ENCODE measurements at regions not wholly inside any gene's neighbourhood (a gene's known extent, or its start where the extent isn't known, plus 50 kb on each side); places are given as distances from the start of the nearest gene placed in this dataset.

DNA sequence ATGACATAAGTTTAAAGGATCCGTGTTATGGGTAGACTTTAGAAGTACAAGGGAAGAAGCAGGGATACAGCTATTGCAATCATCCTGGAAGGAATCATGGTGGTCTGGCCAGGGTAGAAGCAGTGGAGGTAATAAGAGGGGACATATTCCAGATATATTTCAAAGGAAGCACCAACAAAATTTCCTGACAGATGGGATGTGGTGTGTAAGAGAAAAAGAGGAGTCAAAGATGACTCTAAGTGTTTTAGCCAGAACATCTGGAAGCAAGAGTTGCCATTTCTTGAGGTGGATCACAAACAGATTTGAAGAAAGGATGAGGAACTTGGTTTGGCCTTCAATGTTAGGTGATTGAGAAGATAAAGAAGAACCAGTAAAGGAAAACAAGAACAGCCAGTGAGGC, 133.1 kb upstream of the CTAGE1 start:
- Histone ChIP-seq H3K9ac (ENCODE audit: low read length) (no peak overlapping the region), H3F3A (ENCODE audit: insufficient read depth, low read length) (no peaks in the 10 kb centered on the region), H3K4me3 (ENCODE audit: low read depth, low read length, poor library complexity, severe bottlenecking) (no peak overlapping the region), H2AFZ (ENCODE audit: low read length) (no peak overlapping the region), H3K27ac (ENCODE audit: low read depth, low read length, poor library complexity, severe bottlenecking) (no peak overlapping the region), H4K20me1 (ENCODE audit: insufficient read depth, low read length) (no peaks in the 10 kb centered on the region), H3K79me2 (ENCODE audit: insufficient read depth, low read length) (no peaks in the 10 kb centered on the region), H3K27me3 (ENCODE audit: insufficient read depth, low read length) (no peaks in the 10 kb centered on the region), H3K9me2 (ENCODE audit: low read depth, low read length) (no peaks in the 10 kb centered on the region), H3K36me3 (ENCODE audit: insufficient read depth, low read length) (no peaks in the 10 kb centered on the region), H3K9me3 (ENCODE audit: low read length) (no peaks in the 10 kb centered on the region), H3K4me2 (ENCODE audit: low read length) (no peak overlapping the region), H3K4me1 (ENCODE audit: insufficient read depth, low read length, severe bottlenecking) (no peaks in the 10 kb centered on the region)
- TF ChIP-seq, protein P1, sequence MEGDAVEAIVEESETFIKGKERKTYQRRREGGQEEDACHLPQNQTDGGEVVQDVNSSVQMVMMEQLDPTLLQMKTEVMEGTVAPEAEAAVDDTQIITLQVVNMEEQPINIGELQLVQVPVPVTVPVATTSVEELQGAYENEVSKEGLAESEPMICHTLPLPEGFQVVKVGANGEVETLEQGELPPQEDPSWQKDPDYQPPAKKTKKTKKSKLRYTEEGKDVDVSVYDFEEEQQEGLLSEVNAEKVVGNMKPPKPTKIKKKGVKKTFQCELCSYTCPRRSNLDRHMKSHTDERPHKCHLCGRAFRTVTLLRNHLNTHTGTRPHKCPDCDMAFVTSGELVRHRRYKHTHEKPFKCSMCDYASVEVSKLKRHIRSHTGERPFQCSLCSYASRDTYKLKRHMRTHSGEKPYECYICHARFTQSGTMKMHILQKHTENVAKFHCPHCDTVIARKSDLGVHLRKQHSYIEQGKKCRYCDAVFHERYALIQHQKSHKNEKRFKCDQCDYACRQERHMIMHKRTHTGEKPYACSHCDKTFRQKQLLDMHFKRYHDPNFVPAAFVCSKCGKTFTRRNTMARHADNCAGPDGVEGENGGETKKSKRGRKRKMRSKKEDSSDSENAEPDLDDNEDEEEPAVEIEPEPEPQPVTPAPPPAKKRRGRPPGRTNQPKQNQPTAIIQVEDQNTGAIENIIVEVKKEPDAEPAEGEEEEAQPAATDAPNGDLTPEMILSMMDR (IDR thresholded peaks at IDR 0.05; ENCODE audit: low read length) = no peak
- no peak for TF ChIP-seq EZH2 (IDR thresholded peaks at IDR 0.05; ENCODE audit: borderline replicate concordance, low read length)

DNA sequence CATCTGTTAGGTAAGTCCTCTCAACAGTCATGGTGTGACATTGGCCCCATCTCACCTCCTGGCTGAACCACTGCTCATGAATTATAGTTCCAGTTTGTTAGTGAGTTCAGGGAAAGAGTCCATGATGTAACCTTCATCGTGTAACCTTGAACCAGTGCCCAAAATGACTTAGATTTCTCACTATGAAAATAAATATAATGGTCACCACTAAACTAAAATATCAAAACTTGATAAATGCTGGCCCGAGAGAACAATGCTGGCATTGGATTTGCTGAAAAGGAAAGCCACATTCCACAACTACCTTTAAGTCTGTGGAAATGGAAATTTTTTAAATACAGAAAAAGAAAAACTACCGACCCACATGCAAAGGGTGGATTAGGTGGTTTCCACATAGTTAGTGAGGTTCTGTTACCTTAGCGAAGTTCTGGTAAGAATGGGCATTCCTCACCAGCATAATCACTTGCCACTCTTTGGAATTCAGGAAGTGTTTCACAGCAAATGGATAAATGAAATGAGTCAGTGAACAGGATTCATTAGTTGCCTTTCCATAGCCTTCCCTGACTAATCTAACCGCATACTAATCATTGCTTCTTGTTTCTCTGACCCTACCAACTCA, 133.9 kb upstream of the CTAGE1 start:
- Histone ChIP-seq H3K4me3 (ENCODE audit: low read depth, low read length, poor library complexity, severe bottlenecking) (no peak overlapping the region), H3K27ac (ENCODE audit: low read depth, low read length, poor library complexity, severe bottlenecking) (no peak overlapping the region), H4K20me1 (ENCODE audit: insufficient read depth, low read length) (no peaks in the 10 kb centered on the region), H3F3A (ENCODE audit: insufficient read depth, low read length) (no peaks in the 10 kb centered on the region), H3K4me1 (ENCODE audit: insufficient read depth, low read length, severe bottlenecking) (no peaks in the 10 kb centered on the region), H3K9me3 (ENCODE audit: low read length) (no peaks in the 10 kb centered on the region), H3K9ac (ENCODE audit: low read length) (no peak overlapping the region), H3K4me2 (ENCODE audit: low read length) (no peak overlapping the region), H3K36me3 (ENCODE audit: insufficient read depth, low read length) (no peaks in the 10 kb centered on the region), H3K79me2 (ENCODE audit: insufficient read depth, low read length) (no peaks in the 10 kb centered on the region), H3K27me3 (ENCODE audit: insufficient read depth, low read length) (no peaks in the 10 kb centered on the region), H2AFZ (ENCODE audit: low read length) (no peak overlapping the region), H3K9me2 (ENCODE audit: low read depth, low read length) (no peaks in the 10 kb centered on the region)
- TF ChIP-seq, protein P1 (IDR thresholded peaks at IDR 0.05; ENCODE audit: low read length) = no peak
- TF ChIP-seq EZH2 (IDR thresholded peaks at IDR 0.05; ENCODE audit: borderline replicate concordance, low read length) = no peak

DNA sequence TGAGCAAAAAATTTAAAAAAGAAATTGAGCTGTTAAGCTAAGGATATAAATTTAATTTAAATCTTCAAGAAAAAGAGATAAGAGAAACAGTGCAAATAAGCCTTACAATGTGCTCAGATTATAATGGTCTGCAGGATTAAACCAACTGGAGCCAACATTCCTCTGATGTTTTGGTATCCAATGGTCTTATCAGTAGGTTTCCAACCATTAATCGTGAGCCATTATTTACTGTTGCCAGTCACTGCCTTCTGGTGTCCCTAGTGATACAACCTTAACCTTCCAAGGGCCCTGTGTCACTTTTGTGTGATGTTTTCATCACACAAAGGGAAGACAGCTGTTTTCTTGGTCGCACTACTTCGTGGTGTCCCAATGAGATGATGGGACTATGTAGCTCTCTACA, 134.5 kb upstream of the CTAGE1 start:
- H3K9me3 ChIP-seq (ENCODE audit: low read length) = no peaks in the 10 kb centered on the region
- no peak overlapping the region for H3K4me2 ChIP-seq (ENCODE audit: low read length)
- H3K36me3 ChIP-seq (ENCODE audit: insufficient read depth, low read length) = no peaks in the 10 kb centered on the region
- no peaks in the 10 kb centered on the region for H3K79me2 ChIP-seq (ENCODE audit: insufficient read depth, low read length)
- H3K9me2 ChIP-seq (ENCODE audit: low read depth, low read length) = no peaks in the 10 kb centered on the region
- no peaks in the 10 kb centered on the region for H3F3A ChIP-seq (ENCODE audit: insufficient read depth, low read length)
- H3K27me3 ChIP-seq (ENCODE audit: insufficient read depth, low read length) = no peaks in the 10 kb centered on the region
- H3K27ac ChIP-seq (ENCODE audit: low read depth, low read length, poor library complexity, severe bottlenecking) = no peak overlapping the region
- TF ChIP-seq, protein P1 (IDR thresholded peaks at IDR 0.05; ENCODE audit: low read length) = no peak
- no peak for TF ChIP-seq EZH2 (IDR thresholded peaks at IDR 0.05; ENCODE audit: borderline replicate concordance, low read length)
- H3K4me1 ChIP-seq (ENCODE audit: insufficient read depth, low read length, severe bottlenecking) = no peaks in the 10 kb centered on the region
- no peaks in the 10 kb centered on the region for H4K20me1 ChIP-seq (ENCODE audit: insufficient read depth, low read length)
- no peak overlapping the region for H3K9ac ChIP-seq (ENCODE audit: low read length)
- H2AFZ ChIP-seq (ENCODE audit: low read length) = no peak overlapping the region
- H3K4me3 ChIP-seq (ENCODE audit: low read depth, low read length, poor library complexity, severe bottlenecking) = no peak overlapping the region
